ENCODE measurements at regions not wholly inside any gene's neighbourhood (a gene's known extent, or its start where the extent isn't known, plus 50 kb on each side); places are given as distances from the start of the nearest gene placed in this dataset.

DNA sequence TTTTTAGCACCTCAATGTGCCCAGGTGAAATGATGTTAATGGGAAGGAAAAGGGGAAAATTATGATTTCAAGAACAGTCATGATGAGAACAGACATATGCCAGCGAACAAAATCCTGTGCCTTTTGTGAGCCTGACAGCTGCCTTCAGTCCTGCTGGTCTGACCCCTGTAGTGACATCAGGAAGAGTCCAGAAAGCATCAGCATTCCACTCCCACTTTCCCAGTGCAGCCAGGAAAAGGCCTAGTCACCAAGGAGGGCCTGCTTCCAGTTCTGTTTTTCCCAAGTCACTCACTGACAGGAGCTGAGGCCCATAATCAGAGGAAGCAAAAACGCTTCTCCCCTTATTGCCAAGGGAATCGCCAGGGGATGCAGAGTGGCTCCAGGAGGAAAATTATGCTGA lies 218.4 kb downstream of the ABHD5 start:
- no peak overlapping the region for H4K5ac ChIP-seq (ENCODE audit: insufficient read length, low read depth, low read length)
- no peak overlapping the region for H3K14ac ChIP-seq (ENCODE audit: insufficient read depth, low read length)
- no peak overlapping the region for H3K23ac ChIP-seq (ENCODE audit: insufficient read length, low read depth, low read length)
- no peaks in the 10 kb centered on the region for H4K20me1 ChIP-seq (ENCODE audit: control insufficient read depth, insufficient read depth, insufficient read length)
- H3T11ph ChIP-seq (ENCODE audit: low read length) = no peak overlapping the region
- no peak overlapping the region for H3K9ac ChIP-seq (ENCODE audit: extremely low read depth, insufficient read length, low read length)
- Mint-ChIP-seq H3K4me3 (no peak overlapping the region), H3K27ac (no peak overlapping the region), H3K9me3 (no peaks in the 10 kb centered on the region), H3K27me3 (ENCODE audit: low read depth) (peaks cover 4% of the 10 kb centered on the region), H3K4me1 (0 out of 4 replicates have a peak, but pooled peaks cover 0 to 3% of the 10 kb centered on the region in 2 experiments), H3K36me3 (ENCODE audit: insufficient read depth in 1 of 3, low read depth in 3 of 3) (no peaks in the 10 kb centered on the region; a peak in 1 of 7 replicates)
- no peak overlapping the region for H4K8ac ChIP-seq (replicated peaks; ENCODE audit: insufficient read length, low read depth, low read length)
- no peak overlapping the region for H3K27ac ChIP-seq (ENCODE audit: insufficient read length, low read depth, low read length)
- no peak overlapping the region for H2BK20ac ChIP-seq (ENCODE audit: low read depth, low read length, poor library complexity, severe bottlenecking)
- H4K91ac ChIP-seq (ENCODE audit: insufficient read length, low read depth, low read length) = no peak overlapping the region
- no peak overlapping the region for H3K4me2 ChIP-seq (ENCODE audit: insufficient read depth, insufficient read length, low read length)
- H3K79me2 ChIP-seq (ENCODE audit: insufficient read depth, low read length) = no peaks in the 10 kb centered on the region
- H3K79me1 ChIP-seq (ENCODE audit: insufficient read depth, low read depth, low read length, poor library complexity, severe bottlenecking) = no peaks in the 10 kb centered on the region
- DNase-seq = no peak
- no peak overlapping the region for H3K18ac ChIP-seq (ENCODE audit: insufficient read length, low read depth, low read length)
- no peak overlapping the region for H2BK15ac ChIP-seq (ENCODE audit: low read depth, low read length)
- H3K56ac ChIP-seq (ENCODE audit: insufficient read length, low read depth, low read length) = no peak overlapping the region
- no peaks in the 10 kb centered on the region; the same call in 1 of the 2 replicates for H3K4me1 ChIP-seq (ENCODE audit: insufficient read depth, low read length)
- H3K23me2 ChIP-seq (ENCODE audit: insufficient read length, low read depth, low read length, poor library complexity, severe bottlenecking) = no peaks in the 10 kb centered on the region
- no peak overlapping the region for H2AFZ ChIP-seq (ENCODE audit: low read length)
- no peak overlapping the region for H2BK5ac ChIP-seq (ENCODE audit: insufficient read length, low read length)
- H2BK12ac ChIP-seq (ENCODE audit: insufficient read length, low read depth, low read length) = no peak overlapping the region
- H3K4ac ChIP-seq (ENCODE audit: low read depth, low read length) = no peak overlapping the region
- H3K9me3 ChIP-seq (ENCODE audit: control insufficient read depth, low read depth, low read length) = no peaks in the 10 kb centered on the region
- no peak for TF ChIP-seq CTCF (conservative IDR thresholded peaks at IDR 0.05)
- H2AK5ac ChIP-seq (ENCODE audit: insufficient read length, low read length) = no peak overlapping the region
- H3K27me3 ChIP-seq (ENCODE audit: insufficient read depth, low read length) = no peaks in the 10 kb centered on the region
- H2BK120ac ChIP-seq (ENCODE audit: low read depth, low read length, poor library complexity, severe bottlenecking) = no peak overlapping the region
- WGBS (ENCODE audit: extremely low coverage, insufficient read length, low lambda C conversion rate) = no CpG with 5 or more reads among the region's 3 CpGs

All from H9 (cell line).